GM23338 (cell line): ENCODE measurements at regions not wholly inside any gene's neighbourhood (a gene's known extent, or its start where the extent isn't known, plus 50 kb on each side); places are given as distances from the start of the nearest gene placed in this dataset.
A peak's percentile ranks its signal among the peaks of the same experiment; 100 is the strongest.

ENCODE experiments used
- ATAC-seq: fragments of 200-7000 bp; cut with Tn5 transposase; 3 replicates; pipeline ENCODE4 v1.9.1; 2020
- DNase-seq: peaks from one replicate; pipeline ENCODE4 v3.0.0-alpha.2; 2015; ENCODE audit warnings: low spot score
- H2AFZ ChIP-seq: fragments of 200-600 bp; sonication (generic); 2 replicates; pipeline ENCODE4 v1.8.0; 2016; ENCODE audit warnings: antibody characterized with exemption, mild to moderate bottlenecking, moderate library complexity
- H3F3A ChIP-seq: fragments of 200-600 bp; sonication (generic); replicated peaks from 2 replicates; pipeline ENCODE4 v1.8.0; 2017; ENCODE audit warnings: antibody characterized with exemption, mixed run types, low read depth
- H3K27ac ChIP-seq: fragments of 200-600 bp; sonication (generic); 2 replicates; pipeline ENCODE4 v1.6.1; 2016; ENCODE audit warnings: low read depth
- H3K27me3 ChIP-seq: fragments of 200-600 bp; sonication (generic); 2 replicates; pipeline ENCODE4 v1.8.0; 2016; ENCODE audit warnings: mild to moderate bottlenecking, mixed run types, moderate library complexity; ENCODE audit not compliant: insufficient read depth
- H3K36me3 ChIP-seq: fragments of 200-600 bp; sonication (generic); 2 replicates; pipeline ENCODE4 v1.8.0; 2016; ENCODE audit warnings: mild to moderate bottlenecking; ENCODE audit not compliant: insufficient read depth
- H3K4me1 ChIP-seq: fragments of 200-600 bp; sonication (generic); 2 replicates; pipeline ENCODE4 v1.8.0; 2016; ENCODE audit warnings: mild to moderate bottlenecking, moderate library complexity; ENCODE audit not compliant: insufficient read depth
- H3K4me2 ChIP-seq: fragments of 200-600 bp; sonication (generic); 2 replicates; pipeline ENCODE4 v1.7.1; 2017; ENCODE audit warnings: mixed run types
- H3K4me3 ChIP-seq: fragments of 200-600 bp; sonication (generic); 2 replicates; pipeline ENCODE4 v1.6.1; 2016; ENCODE audit warnings: mixed run types
- H3K79me2 ChIP-seq: fragments of 200-600 bp; sonication (generic); replicated peaks from 2 replicates; pipeline ENCODE4 v1.8.0; 2017; ENCODE audit warnings: mild to moderate bottlenecking; ENCODE audit not compliant: insufficient read depth
- H3K9me2 ChIP-seq: fragments of 200-600 bp; sonication (generic); 2 replicates; pipeline ENCODE4 v1.8.0; 2017; ENCODE audit not compliant: insufficient read depth
- H4K20me1 ChIP-seq: fragments of 200-600 bp; sonication (generic); replicated peaks from 2 replicates; pipeline ENCODE4 v1.8.0; 2017; ENCODE audit warnings: mild to moderate bottlenecking; ENCODE audit not compliant: insufficient read depth
- H3K27ac Mint-ChIP-seq: 2 replicates; pipeline ENCODE4 v1.8.0; 2020; ENCODE audit warnings: inconsistent platforms, mild to moderate bottlenecking, moderate library complexity, mixed read lengths
- H3K27me3 Mint-ChIP-seq: 3 replicates; pipeline ENCODE4 v1.8.0; 2022; ENCODE audit warnings: low read depth, mild to moderate bottlenecking, moderate library complexity, mixed read lengths, inconsistent platforms; ENCODE audit not compliant: insufficient read depth, poor library complexity
- H3K36me3 Mint-ChIP-seq: 3 replicates; pipeline ENCODE4 v1.8.0; 2021; ENCODE audit warnings: low read depth, mild to moderate bottlenecking, inconsistent platforms, moderate library complexity, mixed read lengths
- H3K4me1 Mint-ChIP-seq: 3 replicates; pipeline ENCODE4 v1.8.0; 2020; ENCODE audit warnings: mild to moderate bottlenecking, inconsistent platforms, mixed read lengths
- H3K4me3 Mint-ChIP-seq: 3 replicates; pipeline ENCODE4 v1.8.0; 2021; ENCODE audit warnings: moderate library complexity, mild to moderate bottlenecking, inconsistent platforms, mixed read lengths
- H3K9me3 Mint-ChIP-seq: 3 replicates; pipeline ENCODE4 v1.8.0; 2020; ENCODE audit warnings: moderate library complexity, mild to moderate bottlenecking, inconsistent platforms, mixed read lengths
- EZH2 ChIP-seq: fragments of 200-600 bp; sonication (generic); IDR thresholded peaks from one replicate; pipeline ENCODE4 v1.8.0; 2017; ENCODE audit warnings: antibody characterized with exemption, mild to moderate bottlenecking, low read depth; ENCODE audit not compliant: unreplicated experiment
- EZH2phosphoT487 ChIP-seq: fragments of 200-600 bp; sonication (generic); IDR thresholded peaks from one replicate; pipeline ENCODE4 v1.8.1; 2018; ENCODE audit warnings: antibody characterized with exemption; ENCODE audit not compliant: unreplicated experiment
- POLR2AphosphoS5 ChIP-seq: IDR thresholded peaks from 2 replicates; pipeline ENCODE4 v1.6.1; 2016; ENCODE audit warnings: antibody characterized with exemption, low read depth
- ZNF114 ChIP-seq: fragments of 250-450 bp; sonication (Bioruptor Pico); IDR thresholded peaks from 2 replicates; pipeline ENCODE4 v1.5.0; 2020; ENCODE audit warnings: mild to moderate bottlenecking, moderate library complexity
- TF ChIP-seq, protein P1 (sequence below): fragments of 250-450 bp; sonication (Bioruptor Pico); IDR thresholded peaks from 2 replicates; pipeline ENCODE4 v1.5.0; 2020; ENCODE audit warnings: mild to moderate bottlenecking, moderate library complexity
- TF ChIP-seq, protein P2 (sequence below): IDR thresholded peaks from 2 replicates; pipeline ENCODE4 v1.6.1; 2016; ENCODE audit warnings: antibody characterized with exemption
- TF ChIP-seq, protein P3 (sequence below), 2 experiments: fragments of 200-600 bp in 1 of 2; sonication (generic) in 1 of 2; conservative IDR thresholded peaks; 2 replicates each; pipeline versions ENCODE4 v1.5.1 to v1.6.1; 2016 to 2017; ENCODE audit warnings: antibody characterized with exemption in 2 of 2, low read depth in 2 of 2, mild to moderate bottlenecking in 2 of 2, moderate library complexity in 1 of 2

DNA sequence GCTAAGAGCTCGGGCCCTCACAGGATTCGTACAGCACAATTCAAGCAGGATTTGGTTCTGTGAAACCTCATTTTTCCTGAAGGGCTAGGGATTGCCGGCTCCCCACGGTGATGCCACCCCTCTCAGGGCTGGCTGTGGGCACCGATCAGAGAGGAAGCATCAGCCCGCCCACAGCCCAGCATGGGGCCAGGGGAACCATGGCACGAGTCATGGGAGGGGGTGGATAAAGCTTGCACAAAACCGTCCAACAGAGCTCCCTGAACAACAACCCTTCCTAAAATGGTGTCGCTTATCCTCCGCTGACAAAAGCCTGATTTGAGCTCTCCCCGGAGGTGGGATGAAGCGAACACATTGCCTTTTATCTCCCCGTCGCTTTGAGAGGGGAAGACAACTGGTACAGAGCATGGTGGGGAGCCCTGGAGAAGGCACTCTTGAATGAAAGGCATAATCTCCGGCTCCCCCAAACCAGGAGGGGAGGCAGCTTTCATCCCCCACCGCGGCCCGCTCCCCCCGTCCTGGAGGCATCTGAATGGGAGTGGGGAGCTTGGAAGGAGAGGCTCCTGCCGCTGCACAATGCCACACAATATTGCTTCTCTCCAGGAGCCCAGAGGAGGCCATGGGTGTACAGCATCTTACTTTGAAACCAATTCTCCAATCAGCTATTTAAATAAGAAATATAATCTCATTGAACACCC is 144.0 kb downstream of the RPS24 start (continued):
- TF ChIP-seq, protein P1, sequence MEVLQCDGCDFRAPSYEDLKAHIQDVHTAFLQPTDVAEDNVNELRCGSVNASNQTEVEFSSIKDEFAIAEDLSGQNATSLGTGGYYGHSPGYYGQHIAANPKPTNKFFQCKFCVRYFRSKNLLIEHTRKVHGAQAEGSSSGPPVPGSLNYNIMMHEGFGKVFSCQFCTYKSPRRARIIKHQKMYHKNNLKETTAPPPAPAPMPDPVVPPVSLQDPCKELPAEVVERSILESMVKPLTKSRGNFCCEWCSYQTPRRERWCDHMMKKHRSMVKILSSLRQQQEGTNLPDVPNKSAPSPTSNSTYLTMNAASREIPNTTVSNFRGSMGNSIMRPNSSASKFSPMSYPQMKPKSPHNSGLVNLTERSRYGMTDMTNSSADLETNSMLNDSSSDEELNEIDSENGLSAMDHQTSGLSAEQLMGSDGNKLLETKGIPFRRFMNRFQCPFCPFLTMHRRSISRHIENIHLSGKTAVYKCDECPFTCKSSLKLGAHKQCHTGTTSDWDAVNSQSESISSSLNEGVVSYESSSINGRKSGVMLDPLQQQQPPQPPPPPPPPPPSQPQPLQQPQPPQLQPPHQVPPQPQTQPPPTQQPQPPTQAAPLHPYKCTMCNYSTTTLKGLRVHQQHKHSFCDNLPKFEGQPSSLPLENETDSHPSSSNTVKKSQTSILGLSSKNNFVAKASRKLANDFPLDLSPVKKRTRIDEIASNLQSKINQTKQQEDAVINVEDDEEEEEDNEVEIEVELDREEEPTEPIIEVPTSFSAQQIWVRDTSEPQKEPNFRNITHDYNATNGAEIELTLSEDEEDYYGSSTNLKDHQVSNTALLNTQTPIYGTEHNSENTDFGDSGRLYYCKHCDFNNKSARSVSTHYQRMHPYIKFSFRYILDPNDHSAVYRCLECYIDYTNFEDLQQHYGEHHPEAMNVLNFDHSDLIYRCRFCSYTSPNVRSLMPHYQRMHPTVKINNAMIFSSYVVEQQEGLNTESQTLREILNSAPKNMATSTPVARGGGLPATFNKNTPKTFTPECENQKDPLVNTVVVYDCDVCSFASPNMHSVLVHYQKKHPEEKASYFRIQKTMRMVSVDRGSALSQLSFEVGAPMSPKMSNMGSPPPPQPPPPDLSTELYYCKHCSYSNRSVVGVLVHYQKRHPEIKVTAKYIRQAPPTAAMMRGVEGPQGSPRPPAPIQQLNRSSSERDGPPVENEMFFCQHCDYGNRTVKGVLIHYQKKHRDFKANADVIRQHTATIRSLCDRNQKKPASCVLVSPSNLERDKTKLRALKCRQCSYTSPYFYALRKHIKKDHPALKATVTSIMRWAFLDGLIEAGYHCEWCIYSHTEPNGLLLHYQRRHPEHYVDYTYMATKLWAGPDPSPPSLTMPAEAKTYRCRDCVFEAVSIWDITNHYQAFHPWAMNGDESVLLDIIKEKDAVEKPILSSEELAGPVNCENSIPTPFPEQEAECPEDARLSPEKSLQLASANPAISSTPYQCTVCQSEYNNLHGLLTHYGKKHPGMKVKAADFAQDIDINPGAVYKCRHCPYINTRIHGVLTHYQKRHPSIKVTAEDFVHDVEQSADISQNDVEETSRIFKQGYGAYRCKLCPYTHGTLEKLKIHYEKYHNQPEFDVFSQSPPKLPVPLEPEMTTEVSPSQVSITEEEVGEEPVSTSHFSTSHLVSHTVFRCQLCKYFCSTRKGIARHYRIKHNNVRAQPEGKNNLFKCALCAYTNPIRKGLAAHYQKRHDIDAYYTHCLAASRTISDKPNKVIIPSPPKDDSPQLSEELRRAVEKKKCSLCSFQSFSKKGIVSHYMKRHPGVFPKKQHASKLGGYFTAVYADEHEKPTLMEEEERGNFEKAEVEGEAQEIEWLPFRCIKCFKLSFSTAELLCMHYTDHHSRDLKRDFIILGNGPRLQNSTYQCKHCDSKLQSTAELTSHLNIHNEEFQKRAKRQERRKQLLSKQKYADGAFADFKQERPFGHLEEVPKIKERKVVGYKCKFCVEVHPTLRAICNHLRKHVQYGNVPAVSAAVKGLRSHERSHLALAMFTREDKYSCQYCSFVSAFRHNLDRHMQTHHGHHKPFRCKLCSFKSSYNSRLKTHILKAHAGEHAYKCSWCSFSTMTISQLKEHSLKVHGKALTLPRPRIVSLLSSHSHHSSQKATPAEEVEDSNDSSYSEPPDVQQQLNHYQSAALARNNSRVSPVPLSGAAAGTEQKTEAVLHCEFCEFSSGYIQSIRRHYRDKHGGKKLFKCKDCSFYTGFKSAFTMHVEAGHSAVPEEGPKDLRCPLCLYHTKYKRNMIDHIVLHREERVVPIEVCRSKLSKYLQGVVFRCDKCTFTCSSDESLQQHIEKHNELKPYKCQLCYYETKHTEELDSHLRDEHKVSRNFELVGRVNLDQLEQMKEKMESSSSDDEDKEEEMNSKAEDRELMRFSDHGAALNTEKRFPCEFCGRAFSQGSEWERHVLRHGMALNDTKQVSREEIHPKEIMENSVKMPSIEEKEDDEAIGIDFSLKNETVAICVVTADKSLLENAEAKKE (CRISPR knock-in tag): no peak
- TF ChIP-seq POLR2AphosphoS5: no peak
- TF ChIP-seq, protein P2, sequence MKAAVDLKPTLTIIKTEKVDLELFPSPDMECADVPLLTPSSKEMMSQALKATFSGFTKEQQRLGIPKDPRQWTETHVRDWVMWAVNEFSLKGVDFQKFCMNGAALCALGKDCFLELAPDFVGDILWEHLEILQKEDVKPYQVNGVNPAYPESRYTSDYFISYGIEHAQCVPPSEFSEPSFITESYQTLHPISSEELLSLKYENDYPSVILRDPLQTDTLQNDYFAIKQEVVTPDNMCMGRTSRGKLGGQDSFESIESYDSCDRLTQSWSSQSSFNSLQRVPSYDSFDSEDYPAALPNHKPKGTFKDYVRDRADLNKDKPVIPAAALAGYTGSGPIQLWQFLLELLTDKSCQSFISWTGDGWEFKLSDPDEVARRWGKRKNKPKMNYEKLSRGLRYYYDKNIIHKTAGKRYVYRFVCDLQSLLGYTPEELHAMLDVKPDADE: no peak
- TF ChIP-seq EZH2: no peak
- TF ChIP-seq, protein P3, sequence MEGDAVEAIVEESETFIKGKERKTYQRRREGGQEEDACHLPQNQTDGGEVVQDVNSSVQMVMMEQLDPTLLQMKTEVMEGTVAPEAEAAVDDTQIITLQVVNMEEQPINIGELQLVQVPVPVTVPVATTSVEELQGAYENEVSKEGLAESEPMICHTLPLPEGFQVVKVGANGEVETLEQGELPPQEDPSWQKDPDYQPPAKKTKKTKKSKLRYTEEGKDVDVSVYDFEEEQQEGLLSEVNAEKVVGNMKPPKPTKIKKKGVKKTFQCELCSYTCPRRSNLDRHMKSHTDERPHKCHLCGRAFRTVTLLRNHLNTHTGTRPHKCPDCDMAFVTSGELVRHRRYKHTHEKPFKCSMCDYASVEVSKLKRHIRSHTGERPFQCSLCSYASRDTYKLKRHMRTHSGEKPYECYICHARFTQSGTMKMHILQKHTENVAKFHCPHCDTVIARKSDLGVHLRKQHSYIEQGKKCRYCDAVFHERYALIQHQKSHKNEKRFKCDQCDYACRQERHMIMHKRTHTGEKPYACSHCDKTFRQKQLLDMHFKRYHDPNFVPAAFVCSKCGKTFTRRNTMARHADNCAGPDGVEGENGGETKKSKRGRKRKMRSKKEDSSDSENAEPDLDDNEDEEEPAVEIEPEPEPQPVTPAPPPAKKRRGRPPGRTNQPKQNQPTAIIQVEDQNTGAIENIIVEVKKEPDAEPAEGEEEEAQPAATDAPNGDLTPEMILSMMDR (conservative IDR thresholded peaks at IDR 0.05; ENCODE audit: low read depth in 2 of 2): no peak

DNA sequence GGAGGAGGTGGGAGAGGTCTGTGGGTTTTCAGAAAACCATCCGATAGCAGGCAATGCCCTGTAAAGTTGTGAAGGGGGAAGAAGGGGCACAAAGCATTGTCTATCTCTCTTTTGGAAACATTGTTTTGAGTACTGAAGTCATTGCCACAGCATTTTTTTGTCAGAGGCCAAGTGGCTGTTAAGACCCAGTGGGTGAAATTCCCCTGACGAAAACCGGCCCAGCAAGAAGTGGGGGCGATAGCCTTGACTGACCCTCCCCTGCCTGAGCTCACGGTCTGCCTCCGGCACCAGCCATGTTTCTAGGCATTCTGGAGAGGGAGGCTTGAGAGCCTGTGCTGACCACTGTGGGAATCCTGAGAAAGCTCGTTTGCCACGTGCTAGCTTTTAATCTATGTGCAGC is 144.7 kb downstream of the RPS24 start:
- Mint-ChIP-seq H3K27me3 (peaks cover 9% of the 10 kb centered on the region), H3K4me1 (peaks cover 33% of the 10 kb centered on the region)

More for the DNA sequence above, 144.7 kb downstream of the RPS24 start:
- Histone ChIP-seq H3F3A (no peaks in the 10 kb centered on the region), H3K79me2 (no peaks in the 10 kb centered on the region), H3K27ac (no peak overlapping the region), H3K9me2 (0 out of 2 replicates have a peak, but pooled peaks cover 2% of the 10 kb centered on the region), H3K36me3 (no peaks in the 10 kb centered on the region), H3K4me2 (no peak overlapping the region), H4K20me1 (no peaks in the 10 kb centered on the region), H3K4me3 (no peak overlapping the region), H3K4me1 (peaks cover 11% of the 10 kb centered on the region; the same call in 1 of the 2 replicates), H2AFZ (peak overlapping the region; percentile 78; the same call in 1 of the 2 replicates), H3K27me3 (no peaks in the 10 kb centered on the region)
- Mint-ChIP-seq H3K4me3 (no peak overlapping the region), H3K9me3 (no peaks in the 10 kb centered on the region), H3K36me3 (no peaks in the 10 kb centered on the region; the same call in 2 of the 3 replicates), H3K27ac (no peak overlapping the region)
- no peak for TF ChIP-seq EZH2
- no peak for TF ChIP-seq ZNF114 (CRISPR knock-in tag)
- no peak for TF ChIP-seq POLR2AphosphoS5
- TF ChIP-seq EZH2phosphoT487: no peak
- DNase-seq (no peak), ATAC-seq (no peak)
